ENCODE measurements at regions not wholly inside any gene's neighbourhood (a gene's known extent, or its start where the extent isn't known, plus 50 kb on each side); places are given as distances from the start of the nearest gene placed in this dataset.
A peak's percentile ranks its signal among the peaks of the same experiment; 100 is the strongest.

DNA sequence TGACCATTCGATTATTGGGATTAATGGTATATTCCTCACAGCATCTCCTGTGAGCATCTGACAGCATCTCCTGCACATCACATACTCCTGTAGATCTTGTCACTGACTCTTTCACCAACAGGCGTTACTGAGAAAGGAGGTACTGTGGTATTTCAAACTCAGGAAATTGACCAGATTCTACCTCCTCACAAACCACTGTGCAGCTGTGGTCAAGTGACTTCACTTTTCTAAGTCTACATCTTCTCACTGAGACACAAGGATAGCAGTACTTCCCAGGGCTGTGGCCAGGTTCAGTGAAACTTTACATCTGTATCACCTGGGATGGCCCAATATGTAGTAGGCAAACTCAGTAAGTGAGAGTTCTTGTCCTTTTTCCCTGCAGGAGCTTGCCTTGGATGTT is 332.3 kb upstream of the ADAMTSL1 start:
- H3K27ac ChIP-seq (ENCODE audit: low read length), result no peak overlapping the region
- POLR2A ChIA-PET (ENCODE audit: unreplicated experiment), result no interaction called here
- H3F3A ChIP-seq (ENCODE audit: low read length, unreplicated experiment), result no peaks in the 10 kb centered on the region
- no peaks in the 10 kb centered on the region for H4K20me1 ChIP-seq (ENCODE audit: low read length)
- peaks cover 13% of the 10 kb centered on the region for H3K27me3 ChIP-seq (ENCODE audit: low read length)
- H3K4me2 ChIP-seq (ENCODE audit: low read length), result no peak overlapping the region
- H3K79me2 ChIP-seq (ENCODE audit: low read length), result no peaks in the 10 kb centered on the region
- H3K36me3 ChIP-seq (ENCODE audit: low read depth, low read length), result no peaks in the 10 kb centered on the region
- no TSS peak for BruUV-seq (replicated peaks)
- no peak overlapping the region for H2AFZ ChIP-seq (ENCODE audit: low read length)
- H3K9me3 ChIP-seq (ENCODE audit: low read length), result no peaks in the 10 kb centered on the region
- no peak overlapping the region for H3K4me3 ChIP-seq (ENCODE audit: low read length)
- CTCF ChIA-PET, result no interaction called here
- H3K4me1 ChIP-seq (ENCODE audit: insufficient read depth, low read length), result no peaks in the 10 kb centered on the region
- H3K9me2 ChIP-seq (replicated peaks; ENCODE audit: low read length), result no peaks in the 10 kb centered on the region
- intact Hi-C loops (cut with micrococcal nuclease), result loop anchor here (10.0 kb wide), 1 partner anchor 883 kb away; no protein-coding TSS in a partner anchor
- DNase-seq, result no peak
- no peak for ATAC-seq
- TF ChIP-seq, protein P1, sequence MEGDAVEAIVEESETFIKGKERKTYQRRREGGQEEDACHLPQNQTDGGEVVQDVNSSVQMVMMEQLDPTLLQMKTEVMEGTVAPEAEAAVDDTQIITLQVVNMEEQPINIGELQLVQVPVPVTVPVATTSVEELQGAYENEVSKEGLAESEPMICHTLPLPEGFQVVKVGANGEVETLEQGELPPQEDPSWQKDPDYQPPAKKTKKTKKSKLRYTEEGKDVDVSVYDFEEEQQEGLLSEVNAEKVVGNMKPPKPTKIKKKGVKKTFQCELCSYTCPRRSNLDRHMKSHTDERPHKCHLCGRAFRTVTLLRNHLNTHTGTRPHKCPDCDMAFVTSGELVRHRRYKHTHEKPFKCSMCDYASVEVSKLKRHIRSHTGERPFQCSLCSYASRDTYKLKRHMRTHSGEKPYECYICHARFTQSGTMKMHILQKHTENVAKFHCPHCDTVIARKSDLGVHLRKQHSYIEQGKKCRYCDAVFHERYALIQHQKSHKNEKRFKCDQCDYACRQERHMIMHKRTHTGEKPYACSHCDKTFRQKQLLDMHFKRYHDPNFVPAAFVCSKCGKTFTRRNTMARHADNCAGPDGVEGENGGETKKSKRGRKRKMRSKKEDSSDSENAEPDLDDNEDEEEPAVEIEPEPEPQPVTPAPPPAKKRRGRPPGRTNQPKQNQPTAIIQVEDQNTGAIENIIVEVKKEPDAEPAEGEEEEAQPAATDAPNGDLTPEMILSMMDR (conservative IDR thresholded peaks at IDR 0.05; ENCODE audit: low read depth, low read length), result no peak
- no peak for TF ChIP-seq EZH2phosphoT487 (IDR thresholded peaks at IDR 0.05; ENCODE audit: borderline replicate concordance, low read length)
- TF ChIP-seq EZH2 (IDR thresholded peaks at IDR 0.05; ENCODE audit: low read length, unreplicated experiment), result no peak
- no peak overlapping the region for H3K9ac ChIP-seq (ENCODE audit: low read length)

DNA sequence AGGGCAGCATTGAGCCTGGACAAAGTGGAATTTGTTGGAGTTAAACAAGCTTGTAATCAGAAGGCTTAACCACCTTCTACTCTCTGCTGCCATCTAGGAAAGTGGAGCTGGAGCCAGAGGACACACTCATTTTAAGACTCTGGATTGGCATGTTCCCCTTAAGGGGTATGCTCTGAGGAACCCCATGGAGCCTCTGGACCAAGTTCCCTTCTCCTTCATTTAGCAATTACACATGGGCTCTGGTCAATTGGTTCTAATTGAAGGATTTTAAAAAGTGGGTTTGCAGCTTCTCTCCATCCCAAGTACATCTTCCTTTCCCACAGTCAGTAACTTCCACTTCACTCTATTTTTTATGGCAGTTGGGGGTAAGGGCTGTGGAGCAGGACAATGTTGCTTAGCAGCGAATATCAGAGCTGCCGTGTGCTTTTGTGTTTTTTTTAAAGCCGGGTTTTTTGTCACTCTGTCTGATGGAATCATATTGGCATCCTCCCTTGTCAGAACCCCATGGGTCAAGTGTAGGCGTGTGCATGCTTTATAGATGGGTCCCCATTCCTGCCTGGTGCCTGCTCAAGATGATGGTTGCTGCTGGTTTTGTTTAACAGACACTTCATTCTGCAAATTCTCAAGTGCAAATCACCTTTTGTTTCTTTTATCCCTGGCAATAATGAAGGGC is 330.7 kb upstream of the ADAMTSL1 start:
- Histone ChIP-seq H3F3A (ENCODE audit: low read length, unreplicated experiment) (no peaks in the 10 kb centered on the region), H3K9me2 (replicated peaks; ENCODE audit: low read length) (no peaks in the 10 kb centered on the region), H3K27ac (ENCODE audit: low read length) (no peak overlapping the region), H3K79me2 (ENCODE audit: low read length) (no peaks in the 10 kb centered on the region), H3K4me1 (ENCODE audit: insufficient read depth, low read length) (no peaks in the 10 kb centered on the region), H3K9ac (ENCODE audit: low read length) (no peak overlapping the region), H3K9me3 (ENCODE audit: low read length) (no peaks in the 10 kb centered on the region), H3K4me2 (ENCODE audit: low read length) (no peak overlapping the region), H4K20me1 (ENCODE audit: low read length) (no peaks in the 10 kb centered on the region), H3K36me3 (ENCODE audit: low read depth, low read length) (no peaks in the 10 kb centered on the region), H3K27me3 (ENCODE audit: low read length) (peaks cover 13% of the 10 kb centered on the region), H3K4me3 (ENCODE audit: low read length) (no peak overlapping the region), H2AFZ (ENCODE audit: low read length) (no peak overlapping the region)
- intact Hi-C loops (cut with micrococcal nuclease), result loop anchor here (10.0 kb wide), 1 partner anchor 882 kb away; no protein-coding TSS in a partner anchor
- ATAC-seq, result peak; percentile 24; the same call in 1 of the 2 replicates
- POLR2A ChIA-PET (ENCODE audit: unreplicated experiment), result no interaction called here
- no TSS peak for BruUV-seq (replicated peaks)
- peak; percentile 26 for DNase-seq
- TF ChIP-seq EZH2phosphoT487 (IDR thresholded peaks at IDR 0.05; ENCODE audit: borderline replicate concordance, low read length) (no peak), EZH2 (IDR thresholded peaks at IDR 0.05; ENCODE audit: low read length, unreplicated experiment) (no peak)
- TF ChIP-seq, protein P1 (conservative IDR thresholded peaks at IDR 0.05; ENCODE audit: low read depth, low read length), result peak; percentile 54
- CTCF ChIA-PET, result interaction anchor here (0.7 kb wide), 1 partner anchor 13 kb away, joined by 5 read pairs; no protein-coding TSS in a partner anchor

DNA sequence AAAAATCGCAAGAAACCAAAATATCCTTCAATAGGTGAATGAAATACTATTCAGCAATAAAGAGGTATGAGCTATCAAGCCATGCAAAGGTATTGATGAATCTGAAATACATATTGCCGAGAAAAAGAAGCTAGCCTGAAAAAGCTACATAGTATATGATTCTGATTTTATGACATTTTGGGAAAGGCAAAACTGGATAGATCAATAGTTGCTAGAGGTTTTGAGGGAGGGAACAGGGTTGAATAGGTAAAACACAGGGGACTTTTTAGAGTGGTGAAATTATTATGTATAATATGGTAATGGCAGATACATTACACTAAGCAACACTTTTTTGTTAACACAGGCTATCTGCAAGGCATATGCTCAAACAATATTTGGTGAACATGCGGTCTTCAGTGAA is 327.6 kb upstream of the ADAMTSL1 start:
- H3K4me3 ChIP-seq (ENCODE audit: low read length), result no peak overlapping the region
- no peak overlapping the region for H3K4me2 ChIP-seq (ENCODE audit: low read length)
- H2AFZ ChIP-seq (ENCODE audit: low read length), result no peak overlapping the region
- TF ChIP-seq EZH2phosphoT487 (IDR thresholded peaks at IDR 0.05; ENCODE audit: borderline replicate concordance, low read length), result no peak
- TF ChIP-seq, protein P1 (conservative IDR thresholded peaks at IDR 0.05; ENCODE audit: low read depth, low read length), result no peak
- no peak for TF ChIP-seq EZH2 (IDR thresholded peaks at IDR 0.05; ENCODE audit: low read length, unreplicated experiment)
- H3K9me2 ChIP-seq (replicated peaks; ENCODE audit: low read length), result no peaks in the 10 kb centered on the region
- no peaks in the 10 kb centered on the region for H4K20me1 ChIP-seq (ENCODE audit: low read length)
- no peaks in the 10 kb centered on the region for H3K9me3 ChIP-seq (ENCODE audit: low read length)
- H3K27ac ChIP-seq (ENCODE audit: low read length), result no peak overlapping the region
- ChIA-PET POLR2A (ENCODE audit: unreplicated experiment) (no interaction called here), CTCF (no interaction called here)
- intact Hi-C loops (cut with micrococcal nuclease), result loop anchor here (5.0 to 10.0 kb wide), 2 partner anchors 334 to 878 kb away; no protein-coding TSS in a partner anchor
- no peaks in the 10 kb centered on the region for H3K4me1 ChIP-seq (ENCODE audit: insufficient read depth, low read length)
- H3K79me2 ChIP-seq (ENCODE audit: low read length), result no peaks in the 10 kb centered on the region
- H3K9ac ChIP-seq (ENCODE audit: low read length), result no peak overlapping the region
- ATAC-seq (no peak), DNase-seq (no peak)
- no TSS peak for BruUV-seq (replicated peaks)
- H3F3A ChIP-seq (ENCODE audit: low read length, unreplicated experiment), result no peaks in the 10 kb centered on the region
- H3K27me3 ChIP-seq (ENCODE audit: low read length), result peaks cover 13% of the 10 kb centered on the region
- H3K36me3 ChIP-seq (ENCODE audit: low read depth, low read length), result no peaks in the 10 kb centered on the region
